ENCODE measurements at regions not wholly inside any gene's neighbourhood (a gene's known extent, or its start where the extent isn't known, plus 50 kb on each side); places are given as distances from the start of the nearest gene placed in this dataset.

DNA sequence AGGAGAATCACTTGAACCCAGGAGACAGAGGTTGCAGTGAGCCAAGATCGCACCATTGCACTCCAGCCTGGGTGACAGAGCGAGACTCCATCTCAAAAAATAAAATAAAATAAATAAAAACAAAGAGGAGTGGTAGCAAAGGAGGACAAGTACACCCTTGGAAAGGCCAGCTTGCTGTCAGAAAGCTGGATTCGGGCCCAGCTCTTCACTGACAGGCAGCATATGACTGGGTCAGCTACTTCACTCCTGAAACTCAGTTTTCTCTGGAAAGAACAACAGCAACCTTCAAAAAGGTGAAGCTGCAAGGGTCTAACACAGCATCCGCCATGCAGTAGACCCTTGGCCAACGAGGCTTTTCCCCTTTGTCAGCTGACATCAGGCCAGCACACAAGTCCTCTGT, 156.0 kb upstream of the TIAM1 start:
- no peaks in the 10 kb centered on the region for H3K36me3 ChIP-seq (ENCODE audit: insufficient read depth, low read length)
- H3K79me2 ChIP-seq (ENCODE audit: insufficient read depth, low read depth, low read length): no peaks in the 10 kb centered on the region
- no peaks in the 10 kb centered on the region for H3K4me1 ChIP-seq (ENCODE audit: insufficient read depth, low read length, poor library complexity, severe bottlenecking)
- no peaks in the 10 kb centered on the region for H3K9me2 ChIP-seq (ENCODE audit: insufficient read depth, low read length)
- H3K27ac ChIP-seq (ENCODE audit: low read depth, low read length, poor library complexity, severe bottlenecking): no peak overlapping the region
- no TSS peak for BruUV-seq (replicated peaks)
- H4K20me1 ChIP-seq (ENCODE audit: insufficient read depth, low read length): no peaks in the 10 kb centered on the region
- CTCF ChIA-PET (ENCODE audit: unreplicated experiment): no interaction called here
- H3K9me3 ChIP-seq (ENCODE audit: low read length): no peaks in the 10 kb centered on the region
- no peak for TF ChIP-seq EZH2phosphoT487 (IDR thresholded peaks at IDR 0.05; ENCODE audit: borderline replicate concordance, low read depth, low read length)
- TF ChIP-seq, protein P1, sequence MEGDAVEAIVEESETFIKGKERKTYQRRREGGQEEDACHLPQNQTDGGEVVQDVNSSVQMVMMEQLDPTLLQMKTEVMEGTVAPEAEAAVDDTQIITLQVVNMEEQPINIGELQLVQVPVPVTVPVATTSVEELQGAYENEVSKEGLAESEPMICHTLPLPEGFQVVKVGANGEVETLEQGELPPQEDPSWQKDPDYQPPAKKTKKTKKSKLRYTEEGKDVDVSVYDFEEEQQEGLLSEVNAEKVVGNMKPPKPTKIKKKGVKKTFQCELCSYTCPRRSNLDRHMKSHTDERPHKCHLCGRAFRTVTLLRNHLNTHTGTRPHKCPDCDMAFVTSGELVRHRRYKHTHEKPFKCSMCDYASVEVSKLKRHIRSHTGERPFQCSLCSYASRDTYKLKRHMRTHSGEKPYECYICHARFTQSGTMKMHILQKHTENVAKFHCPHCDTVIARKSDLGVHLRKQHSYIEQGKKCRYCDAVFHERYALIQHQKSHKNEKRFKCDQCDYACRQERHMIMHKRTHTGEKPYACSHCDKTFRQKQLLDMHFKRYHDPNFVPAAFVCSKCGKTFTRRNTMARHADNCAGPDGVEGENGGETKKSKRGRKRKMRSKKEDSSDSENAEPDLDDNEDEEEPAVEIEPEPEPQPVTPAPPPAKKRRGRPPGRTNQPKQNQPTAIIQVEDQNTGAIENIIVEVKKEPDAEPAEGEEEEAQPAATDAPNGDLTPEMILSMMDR (conservative IDR thresholded peaks at IDR 0.05; ENCODE audit: low read length): no peak
- no peak overlapping the region for H3K4me3 ChIP-seq (ENCODE audit: low read depth, low read length, poor library complexity, severe bottlenecking)
- intact Hi-C loops (cut with micrococcal nuclease; ENCODE audit: unreplicated experiment): no loop called here
- H2AFZ ChIP-seq (ENCODE audit: low read length): no peak overlapping the region
- no peak overlapping the region for H3K4me2 ChIP-seq (ENCODE audit: low read length)
- POLR2A ChIA-PET: interaction anchor here (0.6 to 1.2 kb wide), 3 partner anchors 8 to 52 kb away, joined by 3 to 5 read pairs (median 4); no protein-coding TSS in a partner anchor
- no peak for DNase-seq (ENCODE audit: low spot score)

DNA sequence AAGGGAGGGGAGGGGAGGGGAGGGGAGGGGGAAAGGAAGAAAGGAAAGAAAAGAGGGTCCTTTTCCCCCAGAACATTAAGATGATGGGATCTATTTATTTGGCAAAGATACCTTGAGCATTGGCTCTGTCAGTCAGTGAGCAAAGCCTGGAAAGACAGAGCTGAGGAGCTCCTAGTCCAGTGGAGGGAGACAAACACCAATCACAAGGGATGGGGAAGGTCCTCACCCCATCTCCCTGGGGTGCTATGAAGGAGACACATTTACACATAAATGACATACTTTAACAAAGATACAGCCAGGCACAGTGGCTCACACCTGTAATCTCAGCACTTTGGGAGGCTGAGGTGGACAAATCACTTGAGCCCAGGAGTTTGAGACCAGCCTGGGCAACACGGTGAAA, 154.9 kb upstream of the TIAM1 start:
- no peak for DNase-seq (ENCODE audit: low spot score)
- H3K79me2 ChIP-seq (ENCODE audit: insufficient read depth, low read depth, low read length): no peaks in the 10 kb centered on the region
- no TSS peak for BruUV-seq (replicated peaks)
- H3K9me2 ChIP-seq (ENCODE audit: insufficient read depth, low read length): no peaks in the 10 kb centered on the region
- H3K27ac ChIP-seq (ENCODE audit: low read depth, low read length, poor library complexity, severe bottlenecking): no peak overlapping the region
- TF ChIP-seq, protein P1 (conservative IDR thresholded peaks at IDR 0.05; ENCODE audit: low read length): no peak
- TF ChIP-seq EZH2phosphoT487 (IDR thresholded peaks at IDR 0.05; ENCODE audit: borderline replicate concordance, low read depth, low read length): no peak
- no peaks in the 10 kb centered on the region for H3K36me3 ChIP-seq (ENCODE audit: insufficient read depth, low read length)
- intact Hi-C loops (cut with micrococcal nuclease; ENCODE audit: unreplicated experiment): no loop called here
- CTCF ChIA-PET (ENCODE audit: unreplicated experiment): no interaction called here
- H2AFZ ChIP-seq (ENCODE audit: low read length): no peak overlapping the region
- no peaks in the 10 kb centered on the region for H3K4me1 ChIP-seq (ENCODE audit: insufficient read depth, low read length, poor library complexity, severe bottlenecking)
- no peaks in the 10 kb centered on the region for H3K9me3 ChIP-seq (ENCODE audit: low read length)
- H3K4me3 ChIP-seq (ENCODE audit: low read depth, low read length, poor library complexity, severe bottlenecking): no peak overlapping the region
- POLR2A ChIA-PET: interaction anchor here (0.6 to 1.2 kb wide), 3 partner anchors 10 to 125 kb away, joined by 3 read pairs; no protein-coding TSS in a partner anchor
- H4K20me1 ChIP-seq (ENCODE audit: insufficient read depth, low read length): no peaks in the 10 kb centered on the region
- H3K4me2 ChIP-seq (ENCODE audit: low read length): no peak overlapping the region

DNA sequence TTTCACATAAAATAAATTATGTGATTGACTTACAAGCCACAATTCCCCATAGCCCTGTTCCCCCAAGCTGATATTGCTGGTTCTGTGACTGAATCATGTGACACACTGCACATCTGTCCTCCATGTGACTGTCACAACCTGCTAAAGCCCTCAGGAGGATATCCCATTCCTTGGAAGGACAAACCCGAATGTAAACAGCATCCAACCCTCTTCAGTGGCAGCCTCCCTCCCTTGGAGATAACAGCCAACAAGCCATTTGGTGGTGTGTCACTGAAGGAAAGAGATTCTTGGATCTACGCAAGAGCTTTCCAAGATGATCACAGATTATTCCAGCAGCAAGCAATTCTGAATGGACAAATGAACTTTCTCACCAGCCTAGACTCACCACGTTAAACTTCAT, 153.9 kb upstream of the TIAM1 start:
- Histone ChIP-seq H3K79me2 (ENCODE audit: insufficient read depth, low read depth, low read length) (no peaks in the 10 kb centered on the region), H3K27ac (ENCODE audit: low read depth, low read length, poor library complexity, severe bottlenecking) (no peak overlapping the region), H3K4me2 (ENCODE audit: low read length) (no peak overlapping the region), H2AFZ (ENCODE audit: low read length) (no peak overlapping the region), H3K4me3 (ENCODE audit: low read depth, low read length, poor library complexity, severe bottlenecking) (no peak overlapping the region), H3K4me1 (ENCODE audit: insufficient read depth, low read length, poor library complexity, severe bottlenecking) (no peaks in the 10 kb centered on the region), H4K20me1 (ENCODE audit: insufficient read depth, low read length) (no peaks in the 10 kb centered on the region), H3K36me3 (ENCODE audit: insufficient read depth, low read length) (no peaks in the 10 kb centered on the region), H3K9me2 (ENCODE audit: insufficient read depth, low read length) (no peaks in the 10 kb centered on the region), H3K9me3 (ENCODE audit: low read length) (no peaks in the 10 kb centered on the region)
- ChIA-PET POLR2A (interaction anchor here (0.6 kb wide), 2 partner anchors 287 to 1356 kb away, joined by 3 to 4 read pairs; no protein-coding TSS in a partner anchor), CTCF (ENCODE audit: unreplicated experiment) (no interaction called here)
- intact Hi-C loops (cut with micrococcal nuclease; ENCODE audit: unreplicated experiment): no loop called here
- DNase-seq (ENCODE audit: low spot score): no peak
- TF ChIP-seq, protein P1 (conservative IDR thresholded peaks at IDR 0.05; ENCODE audit: low read length): no peak
- TF ChIP-seq EZH2phosphoT487 (IDR thresholded peaks at IDR 0.05; ENCODE audit: borderline replicate concordance, low read depth, low read length): no peak
- BruUV-seq (replicated peaks): no TSS peak
